ENCODE measurements at regions not wholly inside any gene's neighbourhood (a gene's known extent, or its start where the extent isn't known, plus 50 kb on each side); places are given as distances from the start of the nearest gene placed in this dataset.

- no peak for DNase-seq (ENCODE audit: low read depth in 2 of 2)
Observed at GRCh38 chr14:98288825-98289224, 983.2 kb downstream of the BCL11B start.

DNA sequence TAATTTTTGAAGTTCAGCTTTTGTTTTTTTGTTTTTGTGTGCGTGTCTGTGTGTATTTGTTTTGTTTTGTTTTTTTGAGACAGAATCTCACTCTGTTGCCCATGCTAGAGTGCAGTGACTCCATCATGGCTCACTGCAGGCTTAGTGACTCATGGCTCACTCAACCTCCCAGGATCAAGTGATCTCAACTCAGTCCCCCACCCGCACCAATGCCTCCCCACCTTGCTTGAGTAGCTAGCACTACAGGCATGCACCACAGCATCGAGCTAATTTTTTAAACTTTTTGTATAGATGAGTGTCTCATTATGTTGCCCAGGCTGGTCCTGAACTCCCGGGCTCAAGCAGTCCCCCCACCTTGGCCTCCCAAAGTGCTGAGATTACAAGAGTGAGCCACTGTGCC lies 981.4 kb downstream of the BCL11B start:
- no peak for DNase-seq (ENCODE audit: low read depth in 2 of 2)

DNA sequence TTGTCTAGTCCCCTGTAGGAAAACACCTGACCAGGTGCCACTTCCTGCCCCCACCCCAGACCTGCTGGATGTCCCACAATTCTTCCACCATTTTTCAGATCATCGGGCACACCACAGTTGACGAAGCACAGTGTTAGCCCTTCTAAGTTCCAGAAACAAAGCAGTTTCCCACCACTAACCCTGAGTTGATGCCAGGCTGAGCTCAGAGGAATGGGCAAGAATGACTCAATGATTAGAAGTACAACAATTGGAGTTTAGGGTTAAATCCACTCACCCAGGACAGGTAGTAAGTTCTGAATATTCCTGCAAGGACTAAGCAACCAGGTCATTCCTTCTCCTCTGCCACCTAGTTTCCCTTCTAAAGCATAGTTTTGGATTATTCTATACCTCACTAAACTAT lies 979.8 kb downstream of the BCL11B start:
- no peak for DNase-seq (ENCODE audit: low read depth in 2 of 2)

GRCh38 chr14:98293576-98293975 lies 978.4 kb downstream of the BCL11B start:
- peak in 1 of 2 experiments; percentile 16 for DNase-seq (ENCODE audit: low read depth in 2 of 2)

- DNase-seq (ENCODE audit: low read depth in 2 of 2) = no peak
Observed at GRCh38 chr14:98296895-98297294, 975.1 kb downstream of the BCL11B start.

- no peak for DNase-seq (ENCODE audit: low read depth in 2 of 2)
Observed at GRCh38 chr14:98297567-98297966, 974.4 kb downstream of the BCL11B start.

- DNase-seq (ENCODE audit: low read depth in 2 of 2) = peak; percentile 12 to 17
Observed at GRCh38 chr14:98298481-98299244, 973.3 kb downstream of the BCL11B start.

GRCh38 chr14:98301681-98302080 lies 970.3 kb downstream of the BCL11B start:
- DNase-seq (ENCODE audit: low read depth in 2 of 2) = no peak

GRCh38 chr14:98304574-98304973 lies 967.4 kb downstream of the BCL11B start:
- DNase-seq (ENCODE audit: low read depth in 2 of 2) = no peak

GRCh38 chr14:98309591-98309990 lies 962.4 kb downstream of the BCL11B start:
- no peak for DNase-seq (ENCODE audit: low read depth in 2 of 2)

DNA sequence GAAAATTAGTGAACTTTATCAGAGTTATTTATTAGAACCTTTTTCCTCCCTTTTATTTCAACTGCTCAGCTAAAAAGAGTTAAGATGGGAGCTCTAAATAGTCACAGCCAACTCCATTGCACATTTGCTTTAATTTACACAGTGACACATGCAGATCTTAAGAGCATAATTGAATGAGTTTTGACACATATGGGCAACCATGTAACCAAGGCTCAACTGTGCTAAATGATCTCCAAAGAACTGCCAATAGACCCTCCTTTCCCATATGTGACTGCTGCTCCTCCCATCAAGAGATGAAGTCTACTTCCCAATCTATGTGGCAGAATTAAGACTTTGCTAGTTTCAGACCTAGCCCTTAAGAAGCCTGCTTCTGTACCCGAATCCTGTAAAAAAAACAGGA lies 960.0 kb downstream of the BCL11B start:
- DNase-seq (ENCODE audit: low read depth in 2 of 2) = no peak

GRCh38 chr14:98321841-98322240 lies 950.2 kb downstream of the BCL11B start:
- no peak for DNase-seq (ENCODE audit: low read depth in 2 of 2)

DNA sequence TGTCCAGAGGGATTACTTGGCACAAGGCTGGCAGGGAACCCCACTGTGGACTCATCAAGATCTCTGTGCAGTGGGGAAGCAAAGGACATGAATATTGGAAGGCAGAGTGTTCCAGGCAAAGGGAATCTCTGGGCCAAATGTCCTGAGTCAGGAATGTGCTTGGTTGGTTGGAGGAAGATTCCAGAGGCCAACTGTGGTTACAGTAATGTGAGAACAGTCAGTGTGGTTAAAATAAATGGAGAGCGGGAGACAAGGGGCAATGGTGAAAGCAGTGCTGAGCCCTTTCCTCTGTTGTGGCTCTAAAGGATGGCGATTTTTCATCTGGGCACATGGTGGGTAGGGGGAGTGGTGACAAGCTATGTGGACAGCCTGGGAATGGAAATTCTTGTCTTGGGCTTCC lies 948.2 kb downstream of the BCL11B start:
- peak in 1 of 2 experiments; percentile 0 for DNase-seq (ENCODE audit: low read depth in 2 of 2)

GRCh38 chr14:98325761-98326160 lies 946.2 kb downstream of the BCL11B start:
- no peak for DNase-seq (ENCODE audit: low read depth in 2 of 2)

GRCh38 chr14:98328496-98328895 lies 943.5 kb downstream of the BCL11B start:
- DNase-seq (ENCODE audit: low read depth in 2 of 2) = no peak

- no peak for DNase-seq (ENCODE audit: low read depth in 2 of 2)
Observed at GRCh38 chr14:98334186-98334585, 937.8 kb downstream of the BCL11B start.

DNA sequence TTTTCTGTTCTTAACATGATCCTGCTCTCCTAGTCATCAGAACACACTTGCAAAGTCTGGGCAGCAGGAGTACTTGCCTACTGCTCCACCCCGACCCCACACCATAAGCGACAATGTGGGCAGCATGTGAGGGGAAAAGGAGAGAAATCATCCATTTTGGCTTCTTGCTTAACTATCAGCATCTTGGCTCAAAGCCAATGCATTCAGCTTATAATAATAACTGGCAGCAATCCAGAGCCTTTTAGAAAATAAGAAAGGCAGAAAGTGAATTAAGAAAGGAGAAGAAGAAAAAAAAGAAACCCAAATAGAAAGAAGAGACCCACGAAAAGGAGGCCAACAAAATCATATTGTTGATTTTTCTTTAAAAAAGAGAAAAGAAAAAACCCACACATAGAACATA lies 930.8 kb downstream of the BCL11B start:
- DNase-seq (ENCODE audit: low read depth in 2 of 2) = no peak

- peak; percentile 11 to 16 for DNase-seq (ENCODE audit: low read depth in 2 of 2)
Observed at GRCh38 chr14:98345161-98345560, 926.8 kb downstream of the BCL11B start.

- DNase-seq (ENCODE audit: low read depth in 2 of 2) = no peak
Observed at GRCh38 chr14:98347686-98348085, 924.3 kb downstream of the BCL11B start.

- DNase-seq (ENCODE audit: low read depth in 2 of 2) = no peak
Observed at GRCh38 chr14:98348505-98348904, 923.5 kb downstream of the BCL11B start.

DNA sequence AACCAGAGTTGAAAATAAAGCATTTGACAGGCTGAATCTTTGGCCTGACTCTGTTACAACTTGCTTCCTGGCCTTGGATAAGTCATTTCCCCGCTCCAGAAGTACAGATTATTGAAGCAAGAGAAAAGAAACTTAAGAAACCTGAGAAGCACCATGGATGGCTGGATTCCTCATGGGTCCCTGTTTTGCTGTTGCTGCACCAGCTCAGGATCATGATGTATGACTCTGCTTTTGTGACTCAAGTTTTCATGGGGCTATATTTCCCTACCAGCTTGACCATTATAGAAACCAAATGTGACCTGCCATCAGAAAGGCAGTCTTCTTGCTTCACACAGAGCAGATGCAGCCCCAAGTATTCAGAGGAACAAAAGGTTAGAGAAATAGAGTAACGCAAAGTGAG lies 921.8 kb downstream of the BCL11B start:
- DNase-seq (ENCODE audit: low read depth in 2 of 2) = no peak

- DNase-seq (ENCODE audit: low read depth in 2 of 2) = no peak
Observed at GRCh38 chr14:98364961-98365360, 907.0 kb downstream of the BCL11B start.

DNA sequence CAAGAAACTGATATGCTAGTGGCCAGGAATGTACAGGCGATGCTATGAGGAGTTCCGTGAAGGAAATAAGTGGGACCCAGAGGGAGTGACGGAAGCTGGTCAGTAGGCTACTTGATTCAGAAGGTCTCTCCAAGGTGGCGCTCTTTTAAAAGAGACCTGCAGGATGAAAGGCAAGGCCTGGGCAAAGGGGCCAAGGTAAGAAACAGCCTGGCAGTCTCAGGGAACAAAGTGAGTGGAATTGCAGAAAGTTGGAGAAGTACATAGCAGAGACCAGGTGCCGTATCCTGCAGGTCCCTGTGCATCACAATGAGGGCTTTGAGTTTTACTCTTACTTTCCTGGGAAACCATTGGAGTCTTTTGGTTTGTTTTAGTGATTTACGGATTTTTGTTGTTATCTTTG lies 905.6 kb downstream of the BCL11B start:
- DNase-seq (ENCODE audit: low read depth in 2 of 2) = no peak

GRCh38 chr14:98368221-98368620 lies 903.8 kb downstream of the BCL11B start:
- no peak for DNase-seq (ENCODE audit: low read depth in 2 of 2)

Data from fibroblast of skin of left quadriceps (primary cell).